ENCODE measurements at regions not wholly inside any gene's neighbourhood (a gene's known extent, or its start where the extent isn't known, plus 50 kb on each side); places are given as distances from the start of the nearest gene placed in this dataset.
A peak's percentile ranks its signal among the peaks of the same experiment; 100 is the strongest.
"Not testable (repeated sequence)": the region's sequence is repeated elsewhere in the genome, so short reads cannot be mapped to it uniquely, and the experiment has no call there.

GRCh38 chr12:92394895-92395294 is 249.2 kb upstream of the BTG1 start:
- DNase-seq (ENCODE audit: low read depth), result no peak

GRCh38 chr12:92393504-92393903 is 247.9 kb upstream of the BTG1 start:
- DNase-seq (ENCODE audit: low read depth), result no peak

- DNase-seq (ENCODE audit: low read depth), result not testable (repeated sequence)
Observed at GRCh38 chr12:92391726-92392125, 246.1 kb upstream of the BTG1 start.

GRCh38 chr12:92389466-92389865 is 243.8 kb upstream of the BTG1 start:
- no peak for DNase-seq (ENCODE audit: low read depth)

- no peak for DNase-seq (ENCODE audit: low read depth)
Observed at GRCh38 chr12:92385296-92385695, 239.7 kb upstream of the BTG1 start.

- DNase-seq (ENCODE audit: low read depth), result no peak
Observed at GRCh38 chr12:92384571-92384970, 238.9 kb upstream of the BTG1 start.

GRCh38 chr12:92382383-92382878 is 236.8 kb upstream of the BTG1 start:
- DNase-seq (ENCODE audit: low read depth), result no peak

- no peak for DNase-seq (ENCODE audit: low read depth)
Observed at GRCh38 chr12:92381856-92382255, 236.2 kb upstream of the BTG1 start.

- no peak for DNase-seq (ENCODE audit: low read depth)
Observed at GRCh38 chr12:92378682-92379479, 233.2 kb upstream of the BTG1 start.

GRCh38 chr12:92375504-92375903 is 229.9 kb upstream of the BTG1 start:
- not testable (repeated sequence) for DNase-seq (ENCODE audit: low read depth)

GRCh38 chr12:92370828-92371227 is 225.2 kb upstream of the BTG1 start:
- no peak for DNase-seq (ENCODE audit: low read depth)

GRCh38 chr12:92369636-92370035 is 224.0 kb upstream of the BTG1 start:
- peak; percentile 78 for DNase-seq (ENCODE audit: low read depth)

- no peak for DNase-seq (ENCODE audit: low read depth)
Observed at GRCh38 chr12:92369056-92369455, 223.4 kb upstream of the BTG1 start.

GRCh38 chr12:92365836-92366235 is 220.2 kb upstream of the BTG1 start:
- DNase-seq (ENCODE audit: low read depth), result no peak

- no peak for DNase-seq (ENCODE audit: low read depth)
Observed at GRCh38 chr12:92365333-92365732, 219.7 kb upstream of the BTG1 start.

GRCh38 chr12:92363295-92364146 is 217.9 kb upstream of the BTG1 start:
- DNase-seq (ENCODE audit: low read depth), result no peak

- DNase-seq (ENCODE audit: low read depth), result no peak
Observed at GRCh38 chr12:92362785-92363184, 217.1 kb upstream of the BTG1 start.

GRCh38 chr12:92362126-92362525 is 216.5 kb upstream of the BTG1 start:
- no peak for DNase-seq (ENCODE audit: low read depth)

GRCh38 chr12:92360543-92360942 is 214.9 kb upstream of the BTG1 start:
- DNase-seq (ENCODE audit: low read depth), result no peak

GRCh38 chr12:92359581-92360209 is 214.0 kb upstream of the BTG1 start:
- DNase-seq (ENCODE audit: low read depth), result no peak

GRCh38 chr12:92357584-92358261 is 212.1 kb upstream of the BTG1 start:
- DNase-seq (ENCODE audit: low read depth), result no peak

- no peak for DNase-seq (ENCODE audit: low read depth)
Observed at GRCh38 chr12:92356425-92356824, 210.8 kb upstream of the BTG1 start.
